Caki2 (cell line): ENCODE measurements at regions not wholly inside any gene's neighbourhood (a gene's known extent, or its start where the extent isn't known, plus 50 kb on each side); places are given as distances from the start of the nearest gene placed in this dataset.
"Not testable (repeated sequence)": the region's sequence is repeated elsewhere in the genome, so short reads cannot be mapped to it uniquely, and the experiment has no call there.

Experiments
- DNase-seq: peaks from one replicate; pipeline ENCODE4 v3.0.0-alpha.2; 2015; ENCODE audit warnings: low read depth
- in situ Hi-C: cut with HindIII; loops from 2 replicates; pipeline ENCODE4 v1.10.0; 2016; ENCODE audit warnings: low sequenced_read_pairs, low pct_unique_long_range_greater_than_20kb, mixed read lengths

GRCh38 chr2:56813490-56813889, 629.7 kb downstream of the CCDC85A start:
- DNase-seq: no peak
- in situ Hi-C loops: no loop called here

GRCh38 chr2:56816666-56817065, 632.9 kb downstream of the CCDC85A start:
- in situ Hi-C loops: no loop called here
- DNase-seq: no peak

- DNase-seq: no peak
- in situ Hi-C loops: no loop called here
Observed at GRCh38 chr2:56831780-56832179, 648.0 kb downstream of the CCDC85A start.

GRCh38 chr2:56834686-56835085, 650.9 kb downstream of the CCDC85A start:
- in situ Hi-C loops: no loop called here
- DNase-seq: no peak

GRCh38 chr2:56840009-56840408, 656.2 kb downstream of the CCDC85A start:
- in situ Hi-C loops, DNase-seq: not testable (repeated sequence)

DNA sequence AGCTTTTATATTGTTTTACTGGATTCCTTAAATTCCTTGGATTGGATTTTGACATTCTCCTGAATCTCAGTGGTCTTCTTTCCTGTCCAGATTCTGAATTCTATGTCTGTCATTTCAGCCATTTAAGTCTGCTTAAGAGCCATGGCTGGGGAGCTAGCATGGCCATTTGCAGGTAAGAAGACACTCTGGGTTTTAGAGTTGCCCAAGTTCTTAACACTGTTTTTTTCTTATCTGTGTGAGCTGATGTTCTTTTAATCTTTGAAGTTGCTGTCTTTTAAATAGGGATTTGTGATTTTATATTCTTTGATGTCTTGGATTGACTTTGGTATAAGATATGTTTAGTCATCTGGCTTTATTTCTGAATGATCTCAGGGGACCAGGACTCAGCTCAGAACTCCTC, 677.2 kb downstream of the CCDC85A start:
- in situ Hi-C loops: no loop called here
- DNase-seq: no peak

DNA sequence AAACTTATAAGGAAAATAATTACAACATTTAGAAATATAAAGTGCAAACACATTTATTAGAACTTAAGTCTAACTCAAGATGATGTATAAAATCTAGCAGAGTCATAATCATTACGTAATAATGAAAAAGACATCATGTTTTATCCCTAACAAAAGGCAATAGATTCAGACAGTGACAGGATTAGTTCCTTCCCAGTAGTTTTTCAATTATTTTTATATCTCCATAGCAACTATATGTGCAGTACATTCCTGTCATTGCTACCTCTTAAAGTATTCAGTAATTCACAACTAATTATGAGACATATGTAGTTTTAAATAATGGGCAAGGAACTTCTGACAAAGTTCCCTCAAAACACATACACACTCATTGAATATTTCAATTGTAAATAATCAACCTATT, 687.9 kb downstream of the CCDC85A start:
- in situ Hi-C loops: no loop called here
- DNase-seq: no peak

DNA sequence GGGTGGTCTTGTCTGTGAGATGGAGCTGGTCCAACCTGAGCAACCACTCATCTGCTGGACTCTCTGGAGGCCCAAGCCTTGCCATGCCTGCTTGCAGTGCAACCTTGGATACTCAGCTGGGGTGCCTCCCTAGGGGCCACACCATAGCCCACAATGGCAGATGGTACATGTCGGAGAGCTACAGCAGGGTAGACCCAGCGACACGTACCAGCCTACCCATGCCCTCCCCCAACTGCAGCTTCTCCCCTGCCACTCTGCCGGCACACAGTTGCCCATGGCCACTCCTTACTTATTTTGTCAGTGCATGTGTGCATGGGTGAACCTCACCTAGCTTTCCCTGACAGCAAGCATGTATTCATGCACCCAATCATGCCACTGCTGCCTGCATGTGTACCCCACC, 690.9 kb downstream of the CCDC85A start:
- in situ Hi-C loops: no loop called here
- DNase-seq: no peak

GRCh38 chr2:56889738-56890137, 705.9 kb downstream of the CCDC85A start:
- in situ Hi-C loops: no loop called here
- no peak for DNase-seq

DNA sequence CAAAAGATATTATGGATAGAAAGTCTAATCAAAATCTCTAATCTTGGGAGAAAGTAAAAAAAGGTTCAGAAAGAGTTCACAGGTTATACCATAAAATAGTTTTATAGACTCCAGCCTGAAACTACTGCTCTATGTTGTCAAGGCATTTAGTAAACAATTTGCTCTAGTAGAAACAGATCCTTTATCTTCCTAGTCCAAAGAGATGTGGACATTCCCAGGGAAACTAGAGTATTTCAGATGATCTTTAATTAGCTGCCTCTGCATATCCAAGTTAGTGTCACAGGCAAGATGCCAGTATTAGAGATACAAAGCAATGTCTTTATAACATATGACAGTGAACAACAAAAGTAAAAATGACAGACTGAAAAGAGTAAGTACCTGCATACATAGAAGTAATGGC, 708.6 kb downstream of the CCDC85A start:
- in situ Hi-C loops: no loop called here
- DNase-seq: no peak

GRCh38 chr2:56898986-56899385, 715.2 kb downstream of the CCDC85A start:
- no peak for DNase-seq
- in situ Hi-C loops: no loop called here

DNA sequence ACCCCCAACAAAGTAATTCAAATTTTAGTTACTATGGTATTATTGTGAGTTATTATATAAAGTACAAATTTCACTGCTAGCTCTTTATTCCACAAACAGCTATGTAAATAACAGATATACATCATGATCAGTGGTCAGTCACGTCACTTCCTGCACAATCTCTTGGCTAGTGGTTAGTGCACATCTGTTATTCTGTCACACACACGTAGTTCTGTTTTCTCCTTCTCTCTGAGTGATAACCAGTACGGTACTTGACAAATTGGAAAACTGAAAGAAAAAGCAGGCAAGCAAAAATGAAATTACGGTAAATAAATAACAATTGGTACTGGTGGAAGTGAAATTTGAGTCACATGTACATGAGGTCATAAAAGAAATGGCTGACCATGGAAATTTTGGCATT, 728.7 kb downstream of the CCDC85A start:
- in situ Hi-C loops: no loop called here

GRCh38 chr2:56918790-56919189, 735.0 kb downstream of the CCDC85A start:
- DNase-seq: no peak
- in situ Hi-C loops: no loop called here

More for the DNA sequence above, 728.7 kb downstream of the CCDC85A start:
- no peak for DNase-seq

GRCh38 chr2:56933976-56934375, 750.2 kb downstream of the CCDC85A start:
- in situ Hi-C loops: no loop called here
- no peak for DNase-seq

DNA sequence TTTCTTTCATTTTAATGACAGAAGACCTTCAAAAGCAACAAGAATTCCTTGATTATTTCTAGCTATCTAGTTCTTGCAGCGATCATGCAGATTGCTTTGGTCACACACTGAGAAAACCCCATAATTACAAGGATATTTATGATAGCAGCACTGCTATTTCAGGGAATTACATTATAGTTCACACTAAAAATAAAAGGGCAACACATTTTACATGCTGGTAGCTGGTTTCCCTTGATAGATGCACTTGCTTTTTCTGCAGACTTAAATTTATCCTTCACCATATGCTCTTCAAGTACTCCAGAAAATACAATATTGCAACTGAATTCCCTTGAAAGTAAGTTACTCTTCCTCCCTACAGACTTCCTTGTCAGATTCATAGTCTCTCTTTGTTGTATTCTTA, 751.1 kb downstream of the CCDC85A start:
- no peak for DNase-seq
- in situ Hi-C loops: no loop called here

- DNase-seq: no peak
- in situ Hi-C loops: no loop called here
Observed at GRCh38 chr2:56940054-56940453, 756.3 kb downstream of the CCDC85A start.

DNA sequence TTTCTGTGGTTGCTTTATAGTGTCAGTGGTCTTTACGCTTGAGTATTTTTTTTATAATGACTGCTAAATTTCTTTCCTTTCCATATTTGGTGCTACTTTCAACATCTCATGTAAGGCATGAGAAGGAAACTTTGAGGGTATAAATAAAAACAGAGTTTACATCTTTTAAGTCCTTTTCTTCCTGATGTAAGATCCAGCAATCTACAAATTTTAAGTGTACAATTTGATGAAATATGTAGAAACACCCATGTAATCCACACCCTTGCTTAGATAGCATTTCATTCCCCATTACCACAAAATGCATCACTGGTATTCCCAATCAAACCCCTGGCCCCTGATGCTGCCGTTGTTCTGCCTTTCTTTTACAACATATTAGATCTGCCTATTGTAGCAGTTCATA, 769.1 kb downstream of the CCDC85A start:
- in situ Hi-C loops: no loop called here
- no peak for DNase-seq

- in situ Hi-C loops: no loop called here
- no peak for DNase-seq
Observed at GRCh38 chr2:56960581-56960980, 776.8 kb downstream of the CCDC85A start.

DNA sequence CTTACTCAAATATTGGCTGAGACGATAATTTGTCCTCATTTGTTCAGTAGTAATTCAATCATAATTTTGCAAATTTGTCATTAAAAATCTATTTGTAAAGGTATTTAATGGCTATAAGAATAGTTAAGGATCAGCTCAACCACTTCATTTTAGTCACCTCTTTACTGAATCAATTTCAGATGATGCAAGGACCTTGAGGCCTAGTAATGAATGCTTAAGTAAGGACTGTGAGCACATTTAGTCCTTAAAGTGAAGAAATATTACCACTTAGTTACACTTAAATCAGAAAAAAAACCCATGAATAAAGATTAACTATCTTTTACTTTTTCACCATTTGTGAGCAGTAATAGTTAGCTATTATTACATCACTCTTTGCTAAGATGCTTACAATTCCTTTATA, 778.9 kb downstream of the CCDC85A start:
- DNase-seq: no peak

DNA sequence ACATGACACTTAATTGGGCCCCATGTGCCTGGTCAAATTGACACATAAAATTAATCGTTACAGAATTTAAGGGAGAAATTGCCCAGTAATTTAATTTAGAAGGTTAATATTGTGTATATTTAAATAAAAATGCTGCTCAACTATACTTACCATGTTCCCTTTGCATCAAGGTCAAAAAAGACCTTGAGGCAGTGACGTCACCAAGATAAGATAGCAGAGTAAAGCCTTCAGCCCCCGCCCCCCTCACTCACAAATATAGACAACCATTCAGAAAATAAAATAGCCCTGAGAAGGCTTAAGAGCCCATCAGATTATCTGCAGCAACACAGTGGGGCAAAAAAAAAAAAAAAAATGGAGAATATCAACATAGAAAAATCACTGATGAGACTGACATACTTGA, 785.7 kb downstream of the CCDC85A start:
- DNase-seq: no peak
- in situ Hi-C loops: no loop called here

More for the DNA sequence above, 778.9 kb downstream of the CCDC85A start:
- in situ Hi-C loops: no loop called here

DNA sequence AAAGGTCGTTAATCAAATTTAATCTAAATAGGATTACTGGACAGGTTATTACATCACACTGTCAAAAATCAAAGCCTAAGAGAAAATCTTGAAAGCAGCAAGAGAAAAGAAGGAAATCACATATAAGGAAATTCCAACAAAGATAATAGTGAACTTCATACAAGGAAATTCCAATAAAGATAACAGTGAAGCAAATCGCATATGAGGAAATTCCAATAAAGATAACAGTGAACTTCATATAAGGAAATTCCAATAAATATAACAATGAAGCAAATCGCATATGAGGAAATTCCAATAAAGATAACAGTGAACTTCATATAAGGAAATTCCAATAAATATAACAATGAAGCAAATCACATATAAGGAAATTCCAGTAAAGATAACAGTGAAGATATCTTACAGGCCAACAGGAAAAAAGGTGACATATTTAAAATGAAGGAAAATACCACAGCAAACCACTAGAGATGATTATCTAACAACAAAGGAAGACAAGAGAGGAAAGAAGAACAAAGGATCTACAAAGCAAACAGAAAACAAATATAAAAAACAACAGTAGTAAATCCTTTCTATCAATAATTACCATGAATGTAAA, 787.7 kb downstream of the CCDC85A start:
- in situ Hi-C loops: no loop called here
- no peak for DNase-seq
